Vagina (tissue), 2 donors: ENCODE measurements at regions not wholly inside any gene's neighbourhood (a gene's known extent, or its start where the extent isn't known, plus 50 kb on each side); places are given as distances from the start of the nearest gene placed in this dataset.

Source experiments
- POLR2AphosphoS5 ChIP-seq, 2 donors: sonication (generic); formaldehyde crosslinking; IDR thresholded peaks; one replicate each; pipeline ENCODE4 v1.9.0; 2017; ENCODE audit warnings: antibody characterized with exemption in 2 of 2, mild to moderate bottlenecking in 2 of 2, low read depth in 1 of 2; ENCODE audit not compliant: insufficient read depth in 1 of 2
- TF ChIP-seq, protein P1 (sequence below), 3 experiments: fragments of 450-650 bp in 2 of 3; fragments of 200-600 bp in 1 of 3; sonication (generic) in 1 of 3; IDR thresholded peaks; one replicate each; pipeline ENCODE4 v1.5.1; 2017 to 2019; ENCODE audit warnings: antibody characterized with exemption in 3 of 3, mild to moderate bottlenecking in 2 of 3, moderate library complexity in 2 of 3

DNA sequence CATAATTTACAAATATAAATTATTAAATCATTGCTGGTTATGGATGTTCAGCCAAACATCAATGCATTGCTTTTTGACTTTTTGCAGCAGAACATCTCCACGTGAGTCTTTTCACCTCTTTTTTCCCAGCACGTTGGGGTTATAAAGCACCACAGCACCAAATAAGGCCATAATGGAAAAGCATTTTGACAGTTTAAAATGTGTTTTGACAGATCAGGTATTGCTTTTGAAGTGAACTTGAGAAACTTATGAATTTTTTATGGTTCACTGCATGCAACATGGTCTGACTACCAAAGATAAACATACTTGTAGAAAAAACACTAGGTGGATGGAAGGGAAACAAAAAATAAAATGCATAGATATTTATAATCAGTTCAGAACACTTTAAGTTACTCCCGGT is 622.4 kb downstream of the HTR1B start:
- TF ChIP-seq POLR2AphosphoS5 (IDR thresholded peaks at IDR 0.05; ENCODE audit: insufficient read depth in 1 of 2, low read depth in 1 of 2) = no peak
- TF ChIP-seq, protein P1, sequence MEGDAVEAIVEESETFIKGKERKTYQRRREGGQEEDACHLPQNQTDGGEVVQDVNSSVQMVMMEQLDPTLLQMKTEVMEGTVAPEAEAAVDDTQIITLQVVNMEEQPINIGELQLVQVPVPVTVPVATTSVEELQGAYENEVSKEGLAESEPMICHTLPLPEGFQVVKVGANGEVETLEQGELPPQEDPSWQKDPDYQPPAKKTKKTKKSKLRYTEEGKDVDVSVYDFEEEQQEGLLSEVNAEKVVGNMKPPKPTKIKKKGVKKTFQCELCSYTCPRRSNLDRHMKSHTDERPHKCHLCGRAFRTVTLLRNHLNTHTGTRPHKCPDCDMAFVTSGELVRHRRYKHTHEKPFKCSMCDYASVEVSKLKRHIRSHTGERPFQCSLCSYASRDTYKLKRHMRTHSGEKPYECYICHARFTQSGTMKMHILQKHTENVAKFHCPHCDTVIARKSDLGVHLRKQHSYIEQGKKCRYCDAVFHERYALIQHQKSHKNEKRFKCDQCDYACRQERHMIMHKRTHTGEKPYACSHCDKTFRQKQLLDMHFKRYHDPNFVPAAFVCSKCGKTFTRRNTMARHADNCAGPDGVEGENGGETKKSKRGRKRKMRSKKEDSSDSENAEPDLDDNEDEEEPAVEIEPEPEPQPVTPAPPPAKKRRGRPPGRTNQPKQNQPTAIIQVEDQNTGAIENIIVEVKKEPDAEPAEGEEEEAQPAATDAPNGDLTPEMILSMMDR (IDR thresholded peaks at IDR 0.05) = no peak
